Ecto neural progenitor cell (in vitro differentiated cells): ENCODE measurements at regions not wholly inside any gene's neighbourhood (a gene's known extent, or its start where the extent isn't known, plus 50 kb on each side); places are given as distances from the start of the nearest gene placed in this dataset.
A peak's percentile ranks its signal among the peaks of the same experiment; 100 is the strongest.
"Not testable (repeated sequence)": the region's sequence is repeated elsewhere in the genome, so short reads cannot be mapped to it uniquely, and the experiment has no call there.

Experiments used
- DNase-seq: peaks from one replicate; pipeline ENCODE4 v3.0.0-alpha.2; 2018; ENCODE audit warnings: low spot score

DNA sequence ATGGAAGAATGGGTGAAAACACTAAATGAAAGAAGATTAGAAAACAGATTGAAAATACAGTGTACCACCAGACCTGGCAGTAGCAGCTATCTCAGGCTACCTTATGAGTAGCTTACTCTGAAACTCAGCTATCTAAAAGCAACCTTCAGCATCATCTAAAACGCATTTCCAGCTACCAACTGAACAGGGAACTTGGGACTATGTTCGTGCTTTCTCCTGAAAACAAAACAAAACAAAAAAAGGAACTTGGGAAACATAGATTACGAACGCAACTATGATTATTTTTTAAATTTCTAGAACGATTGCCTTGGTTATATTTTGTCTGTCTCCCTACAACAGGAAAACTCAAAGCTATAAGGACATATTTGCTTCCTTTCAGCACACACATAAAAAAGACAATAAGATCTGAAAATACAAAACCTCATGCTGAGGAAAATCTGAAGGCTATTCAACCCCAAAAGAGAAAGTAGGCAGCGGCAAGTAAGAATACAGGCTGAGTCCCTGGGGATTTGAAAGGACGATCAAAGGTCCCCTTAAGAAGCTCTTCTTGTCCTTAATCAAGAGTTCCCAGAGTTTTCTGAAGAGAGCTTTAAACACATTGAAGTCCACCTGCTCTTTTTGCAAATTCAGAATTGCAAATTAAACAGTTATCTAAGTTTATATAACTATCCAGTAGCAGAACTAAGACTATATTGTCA lies 53.4 kb downstream of the OR2K2 start:
- no peak for DNase-seq

- no peak for DNase-seq
Measured at GRCh38 chr9:111274737-111275136, 55.3 kb downstream of the OR2K2 start.

DNA sequence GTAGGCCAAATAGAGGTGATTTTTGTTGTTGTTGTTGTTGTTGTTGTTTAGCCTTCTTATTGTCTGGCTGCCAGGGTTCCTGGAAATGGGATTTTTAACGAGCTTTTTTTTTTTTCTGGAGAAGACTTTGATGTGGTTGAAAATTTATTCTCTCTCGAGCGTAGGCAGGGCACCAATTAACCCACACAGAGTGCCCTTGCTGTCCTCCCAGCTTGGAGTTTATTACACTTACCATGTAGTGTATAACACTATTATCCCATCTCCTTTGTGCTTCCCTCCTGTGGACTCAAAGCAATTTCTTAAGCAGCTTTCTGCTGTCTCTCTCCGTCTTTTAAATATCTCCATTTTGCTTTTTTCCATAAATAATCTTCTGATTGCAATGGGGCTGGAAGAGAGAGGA lies 57.4 kb downstream of the OR2K2 start:
- DNase-seq = no peak

DNA sequence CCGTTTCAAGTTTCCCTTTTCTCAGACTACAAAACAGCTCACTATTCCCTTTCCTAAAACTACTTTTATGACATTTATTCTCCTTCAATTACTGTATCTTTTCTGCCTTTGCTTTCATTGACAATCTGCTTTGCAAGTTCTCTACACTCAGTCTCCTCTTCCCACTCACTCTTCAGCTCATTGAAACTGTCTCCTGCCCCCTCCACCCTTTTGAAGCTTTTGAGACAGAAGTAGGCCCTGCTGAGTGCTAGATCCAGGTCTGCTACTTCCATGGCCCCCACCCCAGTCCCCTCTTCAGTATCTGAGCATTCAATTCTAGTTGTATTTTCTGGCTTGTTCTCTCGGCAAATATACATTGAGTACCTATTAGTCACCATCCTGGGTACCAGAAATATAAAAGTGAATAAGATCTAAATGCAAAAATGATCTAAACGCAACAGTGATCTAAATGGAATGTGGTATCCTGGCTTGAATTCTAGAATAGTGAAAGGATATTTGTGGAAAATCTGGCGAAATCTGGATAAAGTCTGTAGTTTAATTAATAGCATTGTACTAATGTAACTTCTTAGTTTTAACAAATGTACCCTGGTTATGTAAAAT lies 58.4 kb downstream of the OR2K2 start:
- DNase-seq = no peak

- no peak for DNase-seq
Measured at GRCh38 chr9:111271047-111271446, 59.0 kb downstream of the OR2K2 start.

DNA sequence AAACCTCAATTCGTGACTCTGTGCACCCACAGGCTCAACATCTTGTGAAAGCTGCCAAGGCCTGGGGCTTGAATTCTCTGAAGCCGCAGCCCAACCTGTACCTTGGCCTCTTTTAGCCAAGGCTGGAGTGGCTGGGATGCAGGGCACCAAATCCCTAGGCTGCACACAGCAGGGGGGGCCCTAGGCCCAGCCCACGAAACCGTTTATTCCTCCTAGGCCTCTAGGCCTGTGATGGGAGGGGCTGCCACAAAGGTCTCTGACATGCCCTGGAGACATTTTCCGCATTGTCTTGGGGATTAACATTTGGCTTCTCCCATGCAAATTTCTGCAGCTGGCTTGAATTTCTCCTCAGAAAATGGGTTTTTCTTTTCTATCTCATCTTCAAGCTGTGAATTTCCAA lies 64.0 kb downstream of the OR2K2 start:
- not testable (repeated sequence) for DNase-seq

DNA sequence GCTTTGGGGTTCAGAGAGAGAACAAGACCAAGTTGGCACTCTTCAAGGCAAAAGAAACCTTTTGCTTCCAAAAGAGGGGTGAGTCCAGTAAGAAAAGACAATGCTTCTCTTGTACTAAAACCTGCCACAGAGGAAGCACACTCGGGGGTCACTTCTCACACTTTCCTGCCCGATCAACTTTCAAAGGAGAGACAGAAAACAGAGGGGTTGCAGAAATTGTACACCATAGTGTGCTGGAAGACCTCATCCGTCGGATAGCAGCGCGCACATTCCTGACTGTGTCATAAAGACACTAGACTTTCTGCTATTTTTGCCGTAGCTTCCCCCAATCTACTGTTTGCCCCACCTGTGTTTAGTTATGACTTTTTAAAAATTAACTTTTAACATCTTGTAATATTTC lies 66.9 kb downstream of the OR2K2 start:
- no peak for DNase-seq

GRCh38 chr9:111258875-111259271 lies 71.2 kb downstream of the OR2K2 start:
- no peak for DNase-seq

- DNase-seq = no peak
Measured at GRCh38 chr9:111258209-111258874, 71.7 kb downstream of the OR2K2 start.

GRCh38 chr9:111253742-111254437 lies 76.1 kb downstream of the OR2K2 start:
- DNase-seq = no peak

- DNase-seq = no peak
Measured at GRCh38 chr9:111250875-111251842, 78.9 kb downstream of the OR2K2 start.

- no peak for DNase-seq
Measured at GRCh38 chr9:111237447-111237846, 92.6 kb downstream of the OR2K2 start.

DNA sequence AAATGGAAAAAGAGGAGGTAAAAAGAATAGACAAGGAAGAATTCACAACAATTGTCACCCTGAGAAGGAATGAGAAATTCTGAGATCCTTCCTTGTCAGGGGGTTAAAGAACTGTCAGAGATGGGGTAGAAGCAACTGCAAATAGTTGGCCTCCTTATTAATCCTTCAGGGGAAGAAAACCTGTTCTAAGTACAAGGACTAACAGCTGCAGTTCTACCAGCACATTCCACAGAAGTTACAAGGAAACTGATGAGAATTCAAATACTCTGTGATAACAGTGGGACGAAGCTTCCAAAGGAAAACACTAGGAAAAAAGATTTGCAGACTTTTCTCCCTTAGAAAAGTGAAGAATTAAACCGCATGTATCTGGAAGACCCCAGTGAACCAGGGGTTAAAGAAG lies 93.7 kb downstream of the OR2K2 start:
- DNase-seq = no peak

DNA sequence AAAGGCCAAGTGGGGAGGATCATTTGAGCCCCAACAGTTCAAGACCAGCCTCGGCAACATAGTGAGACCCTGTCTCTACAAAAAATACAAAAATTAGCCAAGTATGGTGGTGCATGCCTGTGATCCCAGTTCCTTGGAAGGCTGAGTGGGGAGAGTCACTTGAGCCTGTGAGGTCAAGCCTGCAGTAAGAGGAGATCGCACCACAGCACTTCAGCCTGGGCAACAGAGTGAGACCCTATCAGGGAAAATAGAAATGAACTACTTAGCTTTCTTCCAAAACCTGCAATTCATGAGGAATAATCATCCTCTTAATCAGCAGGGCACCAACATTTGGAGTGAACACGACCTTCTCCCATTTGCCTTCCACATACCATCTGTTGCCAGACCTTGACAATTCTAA lies 96.1 kb downstream of the OR2K2 start:
- DNase-seq = no peak

DNA sequence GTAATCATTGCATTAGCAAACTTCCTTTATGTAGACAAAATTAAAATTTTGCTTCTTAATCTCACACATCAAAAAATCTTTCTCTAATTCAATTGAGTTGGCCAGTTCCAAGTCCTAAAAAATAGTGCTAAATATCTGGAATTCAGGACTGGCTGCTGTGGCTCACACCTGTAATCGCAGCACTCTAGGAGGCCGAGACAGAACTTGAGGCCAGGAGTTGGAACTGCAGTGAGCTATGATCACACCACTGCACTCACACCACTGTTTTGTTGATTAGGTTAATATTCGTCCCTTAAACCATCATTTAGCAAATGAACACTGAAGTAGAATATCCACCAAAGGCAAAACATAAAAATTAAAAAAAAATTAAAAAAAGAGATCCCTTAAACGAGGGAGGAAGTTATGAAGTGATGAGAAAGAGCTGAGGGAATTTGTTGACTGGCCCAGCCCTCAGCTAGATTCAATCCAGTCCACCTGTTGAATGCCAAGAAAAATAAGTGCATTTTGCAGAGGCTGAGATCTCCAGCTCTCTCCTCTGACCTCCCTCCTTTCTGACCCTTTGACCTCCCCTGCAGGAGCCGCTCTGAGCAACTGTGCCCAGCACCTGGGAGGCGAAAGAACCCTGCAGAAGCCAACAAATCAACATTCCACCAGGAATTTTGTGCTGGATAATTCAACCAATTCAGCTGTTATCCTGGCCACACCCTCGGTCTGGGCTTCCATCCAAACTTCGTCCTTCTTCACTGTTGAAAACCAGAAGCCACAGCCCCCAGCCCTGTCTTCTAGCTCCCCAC lies 96.8 kb downstream of the OR2K2 start:
- DNase-seq = no peak

DNA sequence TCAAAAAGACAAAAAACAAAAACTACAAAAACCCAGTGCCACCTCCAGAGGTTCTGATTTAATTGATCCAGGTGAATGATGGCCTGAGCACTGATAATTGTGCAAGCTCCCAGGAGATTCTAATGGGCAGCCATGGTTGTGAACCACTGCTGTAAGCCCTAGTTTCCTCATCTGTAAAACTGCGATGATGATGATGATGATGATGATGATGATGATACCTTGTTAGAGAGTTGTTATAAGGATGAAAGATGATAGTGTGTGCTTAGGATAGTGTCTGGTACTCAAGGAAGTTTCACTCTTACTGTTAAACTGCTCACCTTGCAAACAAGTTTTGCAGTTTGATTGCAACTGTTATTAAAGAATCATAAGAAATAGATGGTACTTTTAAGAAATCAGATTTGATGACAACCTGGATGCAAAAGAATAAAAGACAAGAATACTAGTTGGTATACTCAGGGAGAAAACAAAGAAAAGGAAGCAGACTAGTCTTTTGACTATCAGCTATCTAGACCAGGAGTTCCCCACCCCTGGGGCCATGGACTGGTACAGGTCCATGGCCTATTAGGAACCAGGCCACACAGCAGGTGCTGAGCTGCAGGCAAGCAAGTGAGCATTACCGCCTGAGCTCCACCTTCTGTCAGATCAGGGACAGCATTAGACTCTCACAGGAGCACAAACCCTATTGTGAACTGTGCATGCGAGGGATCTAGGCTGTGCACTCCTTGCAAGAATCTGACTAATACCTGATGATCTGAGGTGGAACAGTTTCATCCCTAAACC lies 98.0 kb downstream of the OR2K2 start:
- DNase-seq = peak; percentile 45

- no peak for DNase-seq
Measured at GRCh38 chr9:111222757-111223156, 107.3 kb downstream of the OR2K2 start.

GRCh38 chr9:111212874-111213273 lies 117.2 kb downstream of the OR2K2 start:
- no peak for DNase-seq

GRCh38 chr9:111198936-111199335 lies 131.1 kb downstream of the OR2K2 start:
- DNase-seq = no peak

DNA sequence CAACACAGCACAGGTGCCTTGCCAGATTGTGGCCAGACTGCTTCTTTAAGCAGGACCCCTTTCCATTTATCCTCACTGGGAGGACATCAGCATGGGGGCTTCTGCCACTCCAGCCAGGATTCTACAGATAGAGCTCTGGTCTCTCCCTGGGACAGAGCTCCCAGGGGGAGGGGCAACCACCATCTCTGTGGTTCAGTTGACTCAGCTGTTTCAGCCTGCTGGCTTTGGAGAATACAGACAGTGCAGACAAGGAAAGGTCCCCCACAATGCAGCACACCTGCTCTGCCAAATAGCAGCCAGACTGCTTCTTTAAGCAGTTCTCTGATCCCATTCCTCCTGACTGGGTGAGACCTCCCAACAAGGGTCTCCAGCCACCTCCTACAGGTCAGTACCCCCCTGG lies 132.8 kb downstream of the OR2K2 start:
- no peak for DNase-seq
